ENCODE measurements at regions not wholly inside any gene's neighbourhood (a gene's known extent, or its start where the extent isn't known, plus 50 kb on each side); places are given as distances from the start of the nearest gene placed in this dataset.

- no peak overlapping the region for H3K4me3 ChIP-seq (ENCODE audit: low read depth, low read length)
- TF ChIP-seq, protein P1, sequence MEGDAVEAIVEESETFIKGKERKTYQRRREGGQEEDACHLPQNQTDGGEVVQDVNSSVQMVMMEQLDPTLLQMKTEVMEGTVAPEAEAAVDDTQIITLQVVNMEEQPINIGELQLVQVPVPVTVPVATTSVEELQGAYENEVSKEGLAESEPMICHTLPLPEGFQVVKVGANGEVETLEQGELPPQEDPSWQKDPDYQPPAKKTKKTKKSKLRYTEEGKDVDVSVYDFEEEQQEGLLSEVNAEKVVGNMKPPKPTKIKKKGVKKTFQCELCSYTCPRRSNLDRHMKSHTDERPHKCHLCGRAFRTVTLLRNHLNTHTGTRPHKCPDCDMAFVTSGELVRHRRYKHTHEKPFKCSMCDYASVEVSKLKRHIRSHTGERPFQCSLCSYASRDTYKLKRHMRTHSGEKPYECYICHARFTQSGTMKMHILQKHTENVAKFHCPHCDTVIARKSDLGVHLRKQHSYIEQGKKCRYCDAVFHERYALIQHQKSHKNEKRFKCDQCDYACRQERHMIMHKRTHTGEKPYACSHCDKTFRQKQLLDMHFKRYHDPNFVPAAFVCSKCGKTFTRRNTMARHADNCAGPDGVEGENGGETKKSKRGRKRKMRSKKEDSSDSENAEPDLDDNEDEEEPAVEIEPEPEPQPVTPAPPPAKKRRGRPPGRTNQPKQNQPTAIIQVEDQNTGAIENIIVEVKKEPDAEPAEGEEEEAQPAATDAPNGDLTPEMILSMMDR (IDR thresholded peaks at IDR 0.05; ENCODE audit: low read depth, low read length), result no peak
- no peak for TF ChIP-seq POLR2A (IDR thresholded peaks at IDR 0.05; ENCODE audit: extremely low read depth, insufficient read length)
- TF ChIP-seq, protein P2, sequence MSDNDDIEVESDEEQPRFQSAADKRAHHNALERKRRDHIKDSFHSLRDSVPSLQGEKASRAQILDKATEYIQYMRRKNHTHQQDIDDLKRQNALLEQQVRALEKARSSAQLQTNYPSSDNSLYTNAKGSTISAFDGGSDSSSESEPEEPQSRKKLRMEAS (IDR thresholded peaks at IDR 0.05; ENCODE audit: low read depth, low read length), result no peak
- no peak for TF ChIP-seq MYC (IDR thresholded peaks at IDR 0.05; ENCODE audit: low read depth, low read length)
- no peak for DNase-seq (ENCODE audit: low read depth)
Measured at GRCh38 chr22:35152316-35152715, 86.4 kb downstream of the ISX start.

GRCh38 chr22:35154937-35155387 lies 89.0 kb downstream of the ISX start:
- TF ChIP-seq, protein P2 (IDR thresholded peaks at IDR 0.05; ENCODE audit: low read depth, low read length), result no peak
- TF ChIP-seq, protein P1 (IDR thresholded peaks at IDR 0.05; ENCODE audit: low read depth, low read length), result peak; percentile 72
- TF ChIP-seq POLR2A (IDR thresholded peaks at IDR 0.05; ENCODE audit: extremely low read depth, insufficient read length), result no peak
- DNase-seq (ENCODE audit: low read depth), result peak; percentile 55
- no peak overlapping the region for H3K4me3 ChIP-seq (ENCODE audit: low read depth, low read length)

GRCh38 chr22:35155403-35156025 lies 89.6 kb downstream of the ISX start:
- peak; percentile 30 for DNase-seq (ENCODE audit: low read depth)
- H3K4me3 ChIP-seq (ENCODE audit: low read depth, low read length), result no peak overlapping the region
- no peak for TF ChIP-seq POLR2A (IDR thresholded peaks at IDR 0.05; ENCODE audit: extremely low read depth, insufficient read length)
- TF ChIP-seq, protein P1 (IDR thresholded peaks at IDR 0.05; ENCODE audit: low read depth, low read length), result peak; percentile 23

DNA sequence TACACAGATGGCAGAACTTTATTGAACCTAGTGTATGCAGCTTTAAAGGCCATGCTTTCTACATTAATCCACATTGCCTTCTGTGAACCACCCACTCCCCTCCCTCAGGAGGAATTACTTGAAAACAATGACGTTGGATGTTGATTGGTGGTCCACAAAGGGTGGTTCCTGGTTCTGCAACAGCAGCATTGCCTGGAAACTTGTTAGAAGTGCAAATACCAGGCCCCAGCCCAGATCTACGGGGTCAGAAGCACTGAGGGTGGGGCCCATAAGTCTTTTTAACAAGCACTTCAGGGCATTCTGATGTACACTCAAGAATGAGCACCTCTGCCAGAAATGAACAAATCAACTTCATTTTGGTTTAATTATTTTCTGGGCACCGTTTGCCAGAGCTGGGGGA lies 91.0 kb downstream of the ISX start:
- H3K4me3 ChIP-seq (ENCODE audit: low read depth, low read length), result no peak overlapping the region
- DNase-seq (ENCODE audit: low read depth), result no peak
- TF ChIP-seq, protein P2 (IDR thresholded peaks at IDR 0.05; ENCODE audit: low read depth, low read length), result no peak
- TF ChIP-seq MYC (IDR thresholded peaks at IDR 0.05; ENCODE audit: low read depth, low read length) (no peak), POLR2A (IDR thresholded peaks at IDR 0.05; ENCODE audit: extremely low read depth, insufficient read length) (no peak)
- TF ChIP-seq, protein P1 (IDR thresholded peaks at IDR 0.05; ENCODE audit: low read depth, low read length), result no peak

GRCh38 chr22:35158336-35158735 lies 92.4 kb downstream of the ISX start:
- no peak overlapping the region for H3K4me3 ChIP-seq (ENCODE audit: low read depth, low read length)
- TF ChIP-seq MYC (IDR thresholded peaks at IDR 0.05; ENCODE audit: low read depth, low read length) (no peak), POLR2A (IDR thresholded peaks at IDR 0.05; ENCODE audit: extremely low read depth, insufficient read length) (no peak)
- TF ChIP-seq, protein P2 (IDR thresholded peaks at IDR 0.05; ENCODE audit: low read depth, low read length), result no peak
- TF ChIP-seq, protein P1 (IDR thresholded peaks at IDR 0.05; ENCODE audit: low read depth, low read length), result no peak
- no peak for DNase-seq (ENCODE audit: low read depth)

GRCh38 chr22:35159343-35159742 lies 93.4 kb downstream of the ISX start:
- no peak for DNase-seq (ENCODE audit: low read depth)
- no peak overlapping the region for H3K4me3 ChIP-seq (ENCODE audit: low read depth, low read length)
- TF ChIP-seq, protein P2 (IDR thresholded peaks at IDR 0.05; ENCODE audit: low read depth, low read length), result no peak
- no peak for TF ChIP-seq POLR2A (IDR thresholded peaks at IDR 0.05; ENCODE audit: extremely low read depth, insufficient read length)
- no peak for TF ChIP-seq MYC (IDR thresholded peaks at IDR 0.05; ENCODE audit: low read depth, low read length)
- TF ChIP-seq, protein P1 (IDR thresholded peaks at IDR 0.05; ENCODE audit: low read depth, low read length), result no peak

All from NB4 (cell line).